Lower lobe of right lung (tissue), 2 donors: ENCODE measurements at regions not wholly inside any gene's neighbourhood (a gene's known extent, or its start where the extent isn't known, plus 50 kb on each side); places are given as distances from the start of the nearest gene placed in this dataset.

Source experiments
- ATAC-seq, 2 donors: fragments of 200-7000 bp; cut with Tn5 transposase; one replicate each; pipeline ENCODE4 v1.9.1; 2020 to 2022; ENCODE audit warnings: mild to moderate bottlenecking in 2 of 2, moderate library complexity in 2 of 2
- DNase-seq: peaks from one replicate; pipeline ENCODE4 v3.0.0-alpha.2; 2020
- H3K27ac ChIP-seq: fragments of 200-600 bp; one replicate; pipeline ENCODE4 v1.8.0; 2022
- H3K27me3 ChIP-seq: fragments of 200-600 bp; one replicate; pipeline ENCODE4 v1.8.0; 2022; ENCODE audit warnings: low read depth
- H3K36me3 ChIP-seq: fragments of 200-600 bp; one replicate; pipeline ENCODE4 v1.8.0; 2022; ENCODE audit warnings: mild to moderate bottlenecking
- H3K4me1 ChIP-seq: fragments of 200-600 bp; one replicate; pipeline ENCODE4 v1.8.0; 2022
- H3K4me3 ChIP-seq: fragments of 200-600 bp; one replicate; pipeline ENCODE4 v1.8.0; 2022; ENCODE audit warnings: mild to moderate bottlenecking
- H3K9me3 ChIP-seq: fragments of 200-600 bp; one replicate; pipeline ENCODE4 v1.8.0; 2022
- intact Hi-C: fragments of 100-400 bp; cut with DNase I; formaldehyde crosslinking; loops from one replicate; pipeline ENCODE4 v1.11.0; 2022
- TF ChIP-seq, protein P1 (sequence below): fragments of 200-600 bp; IDR thresholded peaks from one replicate; pipeline ENCODE4 v1.8.0; 2022; ENCODE audit warnings: antibody characterized with exemption, mild to moderate bottlenecking
- donor health status: DM: no; HTN: yes; CAD: no; lungs with severe emphysema.

DNA sequence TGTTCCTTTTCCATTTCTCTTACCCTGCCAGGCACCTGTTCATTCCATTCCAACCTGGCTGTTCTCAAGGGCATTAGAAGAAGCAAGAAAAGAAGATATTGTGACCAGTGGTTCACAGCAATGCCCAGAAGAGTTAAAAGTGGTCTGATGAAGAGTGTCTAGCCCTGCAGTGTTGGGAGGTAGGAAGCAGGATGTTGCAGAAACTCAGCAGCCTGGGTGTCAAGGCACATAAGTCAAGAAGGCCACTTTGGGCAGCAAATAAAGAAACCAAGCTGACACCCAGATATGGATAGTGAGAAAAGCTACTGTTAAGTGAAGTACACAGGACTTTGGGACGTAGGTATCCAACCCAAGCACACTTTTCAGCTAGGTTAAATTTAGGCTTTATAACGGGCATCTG lies 199.9 kb upstream of the SATB1 start:
- ATAC-seq (no peak), DNase-seq (no peak)
- H3K4me1 ChIP-seq = no peaks in the 10 kb centered on the region
- H3K4me3 ChIP-seq = no peak overlapping the region
- TF ChIP-seq, protein P1, sequence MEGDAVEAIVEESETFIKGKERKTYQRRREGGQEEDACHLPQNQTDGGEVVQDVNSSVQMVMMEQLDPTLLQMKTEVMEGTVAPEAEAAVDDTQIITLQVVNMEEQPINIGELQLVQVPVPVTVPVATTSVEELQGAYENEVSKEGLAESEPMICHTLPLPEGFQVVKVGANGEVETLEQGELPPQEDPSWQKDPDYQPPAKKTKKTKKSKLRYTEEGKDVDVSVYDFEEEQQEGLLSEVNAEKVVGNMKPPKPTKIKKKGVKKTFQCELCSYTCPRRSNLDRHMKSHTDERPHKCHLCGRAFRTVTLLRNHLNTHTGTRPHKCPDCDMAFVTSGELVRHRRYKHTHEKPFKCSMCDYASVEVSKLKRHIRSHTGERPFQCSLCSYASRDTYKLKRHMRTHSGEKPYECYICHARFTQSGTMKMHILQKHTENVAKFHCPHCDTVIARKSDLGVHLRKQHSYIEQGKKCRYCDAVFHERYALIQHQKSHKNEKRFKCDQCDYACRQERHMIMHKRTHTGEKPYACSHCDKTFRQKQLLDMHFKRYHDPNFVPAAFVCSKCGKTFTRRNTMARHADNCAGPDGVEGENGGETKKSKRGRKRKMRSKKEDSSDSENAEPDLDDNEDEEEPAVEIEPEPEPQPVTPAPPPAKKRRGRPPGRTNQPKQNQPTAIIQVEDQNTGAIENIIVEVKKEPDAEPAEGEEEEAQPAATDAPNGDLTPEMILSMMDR = no peak
- no peaks in the 10 kb centered on the region for H3K9me3 ChIP-seq
- intact Hi-C loops = loop anchor here (5.0 kb wide), 1 partner anchor 52 kb away; no protein-coding TSS in a partner anchor
- H3K27ac ChIP-seq = no peak overlapping the region
- H3K36me3 ChIP-seq = no peaks in the 10 kb centered on the region
- no peaks in the 10 kb centered on the region for H3K27me3 ChIP-seq

DNA sequence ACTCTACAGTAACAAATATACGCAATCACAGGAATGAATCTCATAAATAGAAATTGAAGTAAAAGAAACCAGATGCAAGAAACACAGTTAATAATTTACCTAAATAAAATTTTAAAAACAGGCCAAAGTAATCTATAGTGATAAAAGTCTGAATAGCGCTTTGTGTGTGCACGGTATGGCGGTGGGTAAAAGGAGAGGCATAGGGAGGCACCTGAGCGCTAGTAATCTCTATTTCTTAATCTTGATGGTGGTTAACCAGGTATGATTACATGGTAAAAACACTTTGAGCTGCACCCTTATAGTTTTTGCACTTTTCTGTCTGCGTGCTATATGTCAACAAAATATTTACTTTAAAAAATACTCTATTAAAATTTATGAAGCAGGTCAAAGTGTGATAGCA lies 198.1 kb upstream of the SATB1 start:
- DNase-seq (no peak), ATAC-seq (no peak)
- no peak overlapping the region for H3K27ac ChIP-seq
- no peaks in the 10 kb centered on the region for H3K27me3 ChIP-seq
- intact Hi-C loops = no loop called here
- no peak overlapping the region for H3K4me3 ChIP-seq
- TF ChIP-seq, protein P1 = no peak
- H3K9me3 ChIP-seq = no peaks in the 10 kb centered on the region
- no peaks in the 10 kb centered on the region for H3K4me1 ChIP-seq
- H3K36me3 ChIP-seq = no peaks in the 10 kb centered on the region

- Histone ChIP-seq H3K9me3 (no peaks in the 10 kb centered on the region), H3K27ac (no peak overlapping the region), H3K36me3 (no peaks in the 10 kb centered on the region), H3K4me1 (no peaks in the 10 kb centered on the region), H3K4me3 (no peak overlapping the region), H3K27me3 (no peaks in the 10 kb centered on the region)
- ATAC-seq (no peak), DNase-seq (no peak)
- intact Hi-C loops = no loop called here
- TF ChIP-seq, protein P1 = no peak
Measured at GRCh38 chr3:18618723-18619122, 193.6 kb upstream of the SATB1 start.

GRCh38 chr3:18611991-18612390 lies 186.9 kb upstream of the SATB1 start:
- no peak overlapping the region for H3K4me3 ChIP-seq
- intact Hi-C loops = no loop called here
- no peak overlapping the region for H3K27ac ChIP-seq
- ATAC-seq = no peak
- no peak for DNase-seq
- H3K27me3 ChIP-seq = no peaks in the 10 kb centered on the region
- no peaks in the 10 kb centered on the region for H3K9me3 ChIP-seq
- no peaks in the 10 kb centered on the region for H3K4me1 ChIP-seq
- TF ChIP-seq, protein P1 = no peak
- H3K36me3 ChIP-seq = no peaks in the 10 kb centered on the region

- H3K4me1 ChIP-seq = no peaks in the 10 kb centered on the region
- ATAC-seq (peak in 1 of 2 donors; percentile 47), DNase-seq (no peak)
- TF ChIP-seq, protein P1 = no peak
- no peaks in the 10 kb centered on the region for H3K9me3 ChIP-seq
- no peaks in the 10 kb centered on the region for H3K36me3 ChIP-seq
- H3K27me3 ChIP-seq = no peaks in the 10 kb centered on the region
- no peak overlapping the region for H3K4me3 ChIP-seq
- intact Hi-C loops = no loop called here
- H3K27ac ChIP-seq = no peak overlapping the region
Measured at GRCh38 chr3:18609187-18609586, 184.0 kb upstream of the SATB1 start.

GRCh38 chr3:18597919-18598318 lies 172.8 kb upstream of the SATB1 start:
- H3K4me3 ChIP-seq = no peak overlapping the region
- no peaks in the 10 kb centered on the region for H3K27me3 ChIP-seq
- no peak for DNase-seq
- intact Hi-C loops = no loop called here
- no peak for ATAC-seq
- TF ChIP-seq, protein P1 = no peak
- H3K27ac ChIP-seq = no peak overlapping the region
- no peaks in the 10 kb centered on the region for H3K36me3 ChIP-seq
- no peaks in the 10 kb centered on the region for H3K9me3 ChIP-seq
- no peaks in the 10 kb centered on the region for H3K4me1 ChIP-seq
